Neural progenitor cell (in vitro differentiated cells): ENCODE measurements at regions not wholly inside any gene's neighbourhood (a gene's known extent, or its start where the extent isn't known, plus 50 kb on each side); places are given as distances from the start of the nearest gene placed in this dataset.

ENCODE experiments used
- DNase-seq: peaks from one replicate; pipeline ENCODE4 v3.0.0-alpha.2; 2016; ENCODE audit warnings: low spot score
- H2AFZ ChIP-seq: fragments of 200-600 bp; sonication (generic); replicated peaks from 2 replicates; pipeline ENCODE4 v1.6.1; 2016; ENCODE audit warnings: antibody characterized with exemption
- H3F3A ChIP-seq: fragments of 200-600 bp; sonication (generic); 2 replicates; pipeline ENCODE4 v1.6.1; 2016; ENCODE audit warnings: antibody characterized with exemption, low read depth
- H3K27ac ChIP-seq: fragments of 200-600 bp; sonication (generic); 2 replicates; pipeline ENCODE4 v1.5.1; 2016; ENCODE audit warnings: mild to moderate bottlenecking
- H3K27me3 ChIP-seq: fragments of 200-600 bp; sonication (generic); 2 replicates; pipeline ENCODE4 v1.6.1; 2016; ENCODE audit warnings: mild to moderate bottlenecking, moderate library complexity
- H3K36me3 ChIP-seq: fragments of 200-600 bp; sonication (generic); 2 replicates; pipeline ENCODE4 v1.5.1; 2016
- H3K4me1 ChIP-seq: fragments of 200-600 bp; sonication (generic); 2 replicates; pipeline ENCODE4 v1.6.1; 2016; ENCODE audit warnings: mixed run types
- H3K4me2 ChIP-seq: fragments of 200-600 bp; sonication (generic); 2 replicates; pipeline ENCODE4 v1.6.1; 2016
- H3K4me3 ChIP-seq: fragments of 200-600 bp; sonication (generic); 2 replicates; pipeline ENCODE4 v1.5.1; 2016
- H3K79me2 ChIP-seq: fragments of 200-600 bp; sonication (generic); 2 replicates; pipeline ENCODE4 v1.6.1; 2016; ENCODE audit warnings: low read depth
- H3K9ac ChIP-seq: fragments of 200-600 bp; sonication (generic); 2 replicates; pipeline ENCODE4 v1.6.1; 2016
- H3K9me3 ChIP-seq: fragments of 200-600 bp; sonication (generic); 2 replicates; pipeline ENCODE4 v1.5.1; 2016; ENCODE audit warnings: low read depth
- H4K20me1 ChIP-seq: fragments of 200-600 bp; sonication (generic); 2 replicates; pipeline ENCODE4 v1.6.1; 2016; ENCODE audit warnings: low read depth
- H3K27ac Mint-ChIP-seq: 3 replicates; pipeline ENCODE4 v1.8.0; 2021; ENCODE audit warnings: mixed read lengths
- H3K27me3 Mint-ChIP-seq: 2 replicates; pipeline ENCODE4 v1.8.0; 2022; ENCODE audit warnings: low read depth, mild to moderate bottlenecking, inconsistent platforms, moderate library complexity, mixed read lengths; ENCODE audit not compliant: insufficient read depth
- H3K36me3 Mint-ChIP-seq: 3 replicates; pipeline ENCODE4 v1.8.0; 2021; ENCODE audit warnings: mixed read lengths
- H3K4me1 Mint-ChIP-seq: 3 replicates; pipeline ENCODE4 v1.8.0; 2021; ENCODE audit warnings: mixed read lengths
- H3K4me3 Mint-ChIP-seq: 3 replicates; pipeline ENCODE4 v1.8.0; 2021; ENCODE audit warnings: mild to moderate bottlenecking, moderate library complexity, mixed read lengths
- H3K9me3 Mint-ChIP-seq: 3 replicates; pipeline ENCODE4 v1.8.0; 2020; ENCODE audit warnings: mixed read lengths
- CTCF ChIP-seq: fragments of 200-600 bp; sonication (generic); IDR thresholded peaks from 2 replicates; pipeline ENCODE4 v1.5.1; 2017; ENCODE audit warnings: antibody characterized with exemption, mild to moderate bottlenecking
- EZH2 ChIP-seq: fragments of 200-600 bp; sonication (generic); IDR thresholded peaks from 2 replicates; pipeline ENCODE4 v1.6.1; 2017; ENCODE audit warnings: antibody characterized with exemption, mild to moderate bottlenecking, moderate library complexity
- EZH2phosphoT487 ChIP-seq: fragments of 200-600 bp; sonication (generic); IDR thresholded peaks from 2 replicates; pipeline ENCODE4 v1.6.1; 2017; ENCODE audit warnings: antibody characterized with exemption

- no peak for TF ChIP-seq EZH2phosphoT487
- no peak for TF ChIP-seq CTCF
- TF ChIP-seq EZH2, result no peak
- H3K4me3 ChIP-seq, result no peak overlapping the region
- no peak overlapping the region for H3K27ac Mint-ChIP-seq
These were observed 90.6 kb upstream of the NAA20 start for GRCh38 chr20:19926591-19926990.

DNA sequence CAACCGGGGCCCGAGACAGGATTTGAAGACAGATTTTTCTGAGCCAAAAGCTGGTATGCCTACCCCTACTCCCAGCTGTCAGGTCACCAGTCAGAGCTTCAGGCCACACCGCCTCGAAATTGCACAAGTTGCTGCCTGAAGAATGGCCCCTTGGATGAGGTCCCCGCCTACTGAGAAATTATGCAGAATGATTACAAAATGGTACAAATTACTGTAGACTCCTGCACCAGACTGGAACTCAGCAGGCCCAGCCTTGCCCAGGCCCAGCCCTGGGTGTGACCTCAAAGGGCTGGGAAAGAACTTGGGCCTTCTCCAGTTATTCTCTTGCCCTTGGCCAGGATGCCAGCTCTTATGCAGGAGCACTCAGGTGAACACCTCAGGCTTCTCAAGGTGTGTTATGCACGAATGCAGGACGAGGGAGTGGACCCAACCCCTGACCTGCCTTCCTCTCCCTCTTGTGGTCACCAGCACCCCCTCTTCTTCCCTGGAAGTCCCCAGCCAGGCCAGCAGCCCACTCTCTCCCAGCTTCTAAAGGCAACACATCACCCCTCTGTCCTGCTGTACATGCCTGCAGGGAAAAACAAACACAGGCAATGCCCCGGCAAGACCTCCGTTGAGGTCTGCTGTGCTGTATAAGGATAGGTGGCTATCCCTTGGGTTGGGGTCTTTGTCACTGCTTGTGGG, 88.7 kb upstream of the NAA20 start:
- H3K27me3 ChIP-seq, result no peaks in the 10 kb centered on the region
- H2AFZ ChIP-seq, result no peak overlapping the region
- H3K4me1 ChIP-seq, result no peaks in the 10 kb centered on the region
- H3K4me3 ChIP-seq, result no peak overlapping the region
- no peak overlapping the region for H3K9ac ChIP-seq
- H3K36me3 ChIP-seq, result no peaks in the 10 kb centered on the region
- no peak overlapping the region for H3K27ac Mint-ChIP-seq
- no peak for DNase-seq
- TF ChIP-seq EZH2 (no peak), CTCF (no peak), EZH2phosphoT487 (no peak)
- no peaks in the 10 kb centered on the region for H3K27me3 Mint-ChIP-seq
- H3K4me1 Mint-ChIP-seq, result no peaks in the 10 kb centered on the region
- H3K9me3 ChIP-seq, result no peaks in the 10 kb centered on the region
- no peaks in the 10 kb centered on the region for H4K20me1 ChIP-seq
- H3K4me2 ChIP-seq, result no peak overlapping the region
- H3K4me3 Mint-ChIP-seq, result no peak overlapping the region
- H3K79me2 ChIP-seq, result no peaks in the 10 kb centered on the region
- no peaks in the 10 kb centered on the region for H3F3A ChIP-seq
- H3K36me3 Mint-ChIP-seq, result peaks cover 2% of the 10 kb centered on the region
- no peaks in the 10 kb centered on the region for H3K9me3 Mint-ChIP-seq
- no peak overlapping the region for H3K27ac ChIP-seq

More at GRCh38 chr20:19926591-19926990, 90.6 kb upstream of the NAA20 start:
- Histone ChIP-seq H3K79me2 (no peaks in the 10 kb centered on the region), H3K4me2 (no peak overlapping the region), H3K9ac (no peak overlapping the region), H3K27me3 (no peaks in the 10 kb centered on the region), H3K36me3 (no peaks in the 10 kb centered on the region), H3K9me3 (no peaks in the 10 kb centered on the region), H3F3A (no peaks in the 10 kb centered on the region), H4K20me1 (no peaks in the 10 kb centered on the region), H3K4me1 (no peaks in the 10 kb centered on the region), H2AFZ (no peak overlapping the region), H3K27ac (no peak overlapping the region)
- Mint-ChIP-seq H3K4me1 (no peaks in the 10 kb centered on the region), H3K4me3 (no peak overlapping the region), H3K36me3 (peaks cover 2% of the 10 kb centered on the region), H3K9me3 (no peaks in the 10 kb centered on the region), H3K27me3 (no peaks in the 10 kb centered on the region)
- DNase-seq, result no peak

GRCh38 chr20:19929012-19929360, 88.2 kb upstream of the NAA20 start:
- Histone ChIP-seq H4K20me1 (no peaks in the 10 kb centered on the region), H3K27ac (no peak overlapping the region)

More at GRCh38 chr20:19929012-19929360, 88.2 kb upstream of the NAA20 start:
- Mint-ChIP-seq H3K4me1 (no peaks in the 10 kb centered on the region), H3K9me3 (no peaks in the 10 kb centered on the region), H3K27ac (no peak overlapping the region), H3K36me3 (peaks cover 2% of the 10 kb centered on the region), H3K27me3 (no peaks in the 10 kb centered on the region), H3K4me3 (no peak overlapping the region)
- H3K36me3 ChIP-seq, result no peaks in the 10 kb centered on the region
- no peak overlapping the region for H2AFZ ChIP-seq
- H3K4me2 ChIP-seq, result no peak overlapping the region
- H3K4me3 ChIP-seq, result no peak overlapping the region
- H3K9me3 ChIP-seq, result no peaks in the 10 kb centered on the region
- no peaks in the 10 kb centered on the region for H3K27me3 ChIP-seq
- no peaks in the 10 kb centered on the region for H3F3A ChIP-seq
- H3K4me1 ChIP-seq, result no peaks in the 10 kb centered on the region
- TF ChIP-seq EZH2 (no peak), EZH2phosphoT487 (no peak), CTCF (no peak)
- no peaks in the 10 kb centered on the region for H3K79me2 ChIP-seq
- DNase-seq, result no peak
- H3K9ac ChIP-seq, result no peak overlapping the region
